Tibial nerve (tissue), 4 donors: ENCODE measurements at regions not wholly inside any gene's neighbourhood (a gene's known extent, or its start where the extent isn't known, plus 50 kb on each side); places are given as distances from the start of the nearest gene placed in this dataset.
"Not testable (repeated sequence)": the region's sequence is repeated elsewhere in the genome, so short reads cannot be mapped to it uniquely, and the experiment has no call there.

Source experiments
- DNase-seq, 2 donors: peaks; one replicate each; pipeline ENCODE4 v3.0.0-alpha.2; 2019; ENCODE audit warnings: low spot score in 2 of 2
- H3K27ac ChIP-seq, 4 donors: fragments of 200-600 bp; sonication (generic) in 3 of 4; one replicate each; pipeline ENCODE4 v1.5.1; 2017 to 2019; ENCODE audit warnings: mild to moderate bottlenecking in 1 of 4
- H3K27me3 ChIP-seq, 2 donors: fragments of 200-600 bp; sonication (generic) in 1 of 2; one replicate each; pipeline versions ENCODE4 v1.5.1 to v1.6.0; 2017 to 2019
- H3K36me3 ChIP-seq, 3 donors: fragments of 200-600 bp; sonication (generic); one replicate each; pipeline ENCODE4 v1.5.1; 2018 to 2019
- H3K4me1 ChIP-seq, 4 donors: fragments of 200-600 bp; sonication (generic) in 3 of 4; one replicate each; pipeline ENCODE4 v1.5.1; 2017 to 2019
- H3K4me3 ChIP-seq, 4 donors: fragments of 200-600 bp; sonication (generic) in 3 of 4; one replicate each; pipeline ENCODE4 v1.5.1; 2017 to 2019; ENCODE audit warnings: mild to moderate bottlenecking in 1 of 4, moderate library complexity in 1 of 4
- H3K9me3 ChIP-seq, 4 donors: fragments of 200-600 bp; sonication (generic) in 3 of 4; one replicate each; pipeline ENCODE4 v1.5.1; 2017 to 2019
- EP300 ChIP-seq, 2 donors: sonication (generic); formaldehyde crosslinking; IDR thresholded peaks; one replicate each; pipeline ENCODE4 v1.6.1; 2017; ENCODE audit warnings: antibody characterized with exemption in 2 of 2, mild to moderate bottlenecking in 1 of 2
- POLR2A ChIP-seq, 2 donors: fragments of 450-650 bp; IDR thresholded peaks; one replicate each; pipeline ENCODE4 v1.6.1; 2017; ENCODE audit warnings: antibody characterized with exemption in 2 of 2, mild to moderate bottlenecking in 2 of 2, moderate library complexity in 2 of 2
- WGBS, 2 donors: methylation state at CpG; one replicate each; pipeline ENCODE4 v1.1.5; 2018; 5-methylcytosine and 5-hydroxymethylcytosine counted together
- TF ChIP-seq, protein P1 (sequence below), 5 experiments: fragments of 200-600 bp in 3 of 5; fragments of 450-650 bp in 2 of 5; sonication (generic) in 3 of 5; IDR thresholded peaks; one replicate each; pipeline ENCODE4 v1.5.1; 2016 to 2019; ENCODE audit warnings: antibody characterized with exemption in 5 of 5, mild to moderate bottlenecking in 3 of 5, moderate library complexity in 2 of 5

DNA sequence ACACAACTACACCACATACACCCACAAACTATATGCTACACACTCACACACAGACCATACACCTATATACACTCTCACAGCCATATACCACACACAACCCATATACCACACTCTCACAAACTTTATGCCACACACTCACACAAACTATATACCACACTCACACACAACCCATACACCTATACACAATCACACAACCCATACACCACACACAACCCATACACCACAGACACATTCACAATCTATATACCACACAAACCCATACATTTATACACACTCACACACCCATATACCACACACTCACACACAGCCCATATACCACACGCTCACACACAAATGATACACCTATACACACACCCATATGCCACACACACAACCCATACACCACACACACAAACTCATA lies 163.3 kb downstream of the TMEM121 start:
- H3K36me3 ChIP-seq, result no peaks in the 10 kb centered on the region
- H3K9me3 ChIP-seq, result no peaks in the 10 kb centered on the region
- H3K4me1 ChIP-seq, result no peaks in the 10 kb centered on the region
- H3K27me3 ChIP-seq, result no peaks in the 10 kb centered on the region
- DNase-seq, result no peak
- no peak for TF ChIP-seq EP300 (IDR thresholded peaks at IDR 0.05)
- no peak for TF ChIP-seq POLR2A (IDR thresholded peaks at IDR 0.05)
- TF ChIP-seq, protein P1, sequence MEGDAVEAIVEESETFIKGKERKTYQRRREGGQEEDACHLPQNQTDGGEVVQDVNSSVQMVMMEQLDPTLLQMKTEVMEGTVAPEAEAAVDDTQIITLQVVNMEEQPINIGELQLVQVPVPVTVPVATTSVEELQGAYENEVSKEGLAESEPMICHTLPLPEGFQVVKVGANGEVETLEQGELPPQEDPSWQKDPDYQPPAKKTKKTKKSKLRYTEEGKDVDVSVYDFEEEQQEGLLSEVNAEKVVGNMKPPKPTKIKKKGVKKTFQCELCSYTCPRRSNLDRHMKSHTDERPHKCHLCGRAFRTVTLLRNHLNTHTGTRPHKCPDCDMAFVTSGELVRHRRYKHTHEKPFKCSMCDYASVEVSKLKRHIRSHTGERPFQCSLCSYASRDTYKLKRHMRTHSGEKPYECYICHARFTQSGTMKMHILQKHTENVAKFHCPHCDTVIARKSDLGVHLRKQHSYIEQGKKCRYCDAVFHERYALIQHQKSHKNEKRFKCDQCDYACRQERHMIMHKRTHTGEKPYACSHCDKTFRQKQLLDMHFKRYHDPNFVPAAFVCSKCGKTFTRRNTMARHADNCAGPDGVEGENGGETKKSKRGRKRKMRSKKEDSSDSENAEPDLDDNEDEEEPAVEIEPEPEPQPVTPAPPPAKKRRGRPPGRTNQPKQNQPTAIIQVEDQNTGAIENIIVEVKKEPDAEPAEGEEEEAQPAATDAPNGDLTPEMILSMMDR (IDR thresholded peaks at IDR 0.05), result no peak
- WGBS, 2 donors, result 90 to 100% methylated on average over 1 of the region's 1 CpG
- no peak overlapping the region for H3K4me3 ChIP-seq
- H3K27ac ChIP-seq, result no peak overlapping the region

DNA sequence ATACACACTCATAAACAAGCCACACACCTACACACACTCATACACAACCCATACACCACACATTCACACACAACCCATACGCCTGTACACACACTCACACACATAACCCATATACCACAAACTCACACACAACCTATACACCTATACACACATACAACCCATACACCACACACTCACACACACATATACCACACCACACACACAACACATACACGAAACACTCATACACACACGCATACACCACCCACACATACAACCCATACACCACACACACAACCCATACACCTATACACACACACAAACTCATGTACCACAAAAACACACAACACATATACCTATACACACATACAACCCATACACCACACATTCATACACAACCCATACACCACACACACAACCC lies 164.3 kb downstream of the TMEM121 start:
- TF ChIP-seq, protein P1 (IDR thresholded peaks at IDR 0.05), result no peak
- TF ChIP-seq POLR2A (IDR thresholded peaks at IDR 0.05), result no peak
- no peak for TF ChIP-seq EP300 (IDR thresholded peaks at IDR 0.05)
- DNase-seq, result no peak
- H3K27me3 ChIP-seq, result no peaks in the 10 kb centered on the region
- no peaks in the 10 kb centered on the region for H3K36me3 ChIP-seq
- H3K4me3 ChIP-seq, result no peak overlapping the region
- H3K4me1 ChIP-seq, result no peaks in the 10 kb centered on the region
- H3K27ac ChIP-seq, result no peak overlapping the region
- WGBS, 2 donors, result 93 to 95% methylated on average over 3 of the region's 3 CpGs
- no peaks in the 10 kb centered on the region for H3K9me3 ChIP-seq

DNA sequence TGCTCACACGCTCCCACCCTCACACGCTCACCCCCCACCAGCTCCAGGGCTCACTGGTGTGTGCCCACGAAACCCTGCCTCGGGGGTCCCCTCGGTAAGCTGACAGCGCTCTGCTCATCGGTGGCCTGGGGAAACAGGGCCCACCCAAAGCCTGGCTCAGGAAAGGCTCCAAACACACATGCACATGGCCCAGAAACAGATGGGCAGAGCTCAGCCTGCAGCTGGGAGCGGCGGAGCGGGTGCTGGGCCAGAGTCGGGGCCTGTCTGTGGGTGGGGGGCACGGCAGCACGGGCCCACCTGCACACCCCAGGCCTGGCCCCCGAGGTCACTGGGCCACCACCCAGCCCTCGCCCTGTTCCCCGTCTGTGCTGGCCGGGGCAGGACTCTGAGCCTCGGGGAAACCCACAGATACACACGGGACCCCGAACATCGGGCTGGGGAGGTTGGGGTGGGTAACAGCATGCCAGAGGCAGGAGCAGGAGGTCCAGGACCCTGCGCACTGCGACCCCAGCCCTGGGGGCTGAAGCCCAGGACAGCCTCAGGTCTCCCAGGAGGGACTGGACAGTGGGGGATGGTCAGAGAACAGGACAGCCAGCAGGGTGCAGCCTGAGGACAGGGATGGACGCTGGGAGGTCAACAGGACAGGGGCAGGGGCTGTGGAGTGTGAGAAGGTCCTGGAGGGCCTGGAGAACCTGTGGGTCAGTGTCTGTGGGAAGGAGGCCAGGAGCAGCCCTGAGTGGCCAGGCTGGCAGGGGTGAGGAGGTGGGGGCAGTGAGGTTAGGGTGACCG lies 165.1 kb downstream of the TMEM121 start:
- H3K27ac ChIP-seq, H3K36me3 ChIP-seq, DNase-seq, H3K27me3 ChIP-seq, H3K4me3 ChIP-seq, H3K9me3 ChIP-seq, H3K4me1 ChIP-seq: not testable (repeated sequence)
- 92% methylated on average over 19 to 24 of the region's 25 CpGs for WGBS, 2 donors

DNA sequence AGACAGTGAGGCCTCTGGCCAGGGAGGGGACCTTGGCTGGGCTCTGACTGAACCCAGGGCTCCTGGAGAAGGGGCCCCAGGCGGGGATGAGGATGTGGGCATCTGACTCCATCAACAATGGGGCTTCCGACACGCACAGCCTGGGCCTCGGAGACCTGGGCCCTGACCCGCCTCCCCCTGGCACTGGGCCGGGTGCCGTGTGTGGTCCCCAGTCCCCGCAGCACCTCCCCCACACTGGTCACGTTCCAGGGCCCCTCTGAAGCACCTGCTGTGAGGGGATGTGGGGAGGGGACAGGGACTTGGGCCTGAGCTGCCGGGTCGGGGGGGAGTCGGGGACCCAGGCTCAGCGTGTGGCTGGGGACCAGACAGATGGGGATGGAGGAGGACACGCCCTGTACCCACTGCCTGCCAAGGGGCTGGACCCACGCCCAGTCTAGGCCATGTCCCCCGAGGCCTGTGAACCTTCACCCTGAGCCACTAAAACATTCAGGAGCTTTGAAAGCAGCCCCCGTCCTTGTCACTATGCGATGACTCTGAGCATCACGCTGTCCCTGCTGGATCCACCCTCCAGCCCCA lies 165.8 kb downstream of the TMEM121 start:
- DNase-seq, result not testable (repeated sequence)
- no CpG with 5 or more reads among the region's 19 CpGs for WGBS, 2 donors

DNA sequence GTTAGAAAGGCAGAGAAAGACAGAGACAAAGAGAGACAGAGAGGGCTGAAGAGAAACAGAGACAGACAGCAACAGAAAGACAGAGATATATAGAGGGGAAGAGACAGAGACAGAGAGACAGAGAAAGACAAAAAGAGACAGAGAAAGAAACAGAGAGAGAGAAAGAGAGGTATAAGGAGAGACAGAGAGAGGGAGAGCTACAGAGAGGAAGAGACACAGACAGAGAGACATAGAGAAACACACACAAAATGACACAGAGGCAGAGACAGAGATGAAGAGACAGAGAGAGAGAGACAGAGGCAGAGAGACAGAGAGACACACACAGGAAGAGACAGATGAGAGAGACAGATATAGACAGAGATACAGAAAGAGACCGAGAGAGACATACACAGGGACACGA lies 168.6 kb downstream of the TMEM121 start:
- H3K36me3 ChIP-seq, result no peaks in the 10 kb centered on the region
- no peaks in the 10 kb centered on the region for H3K4me1 ChIP-seq
- TF ChIP-seq, protein P1 (IDR thresholded peaks at IDR 0.05), result no peak
- TF ChIP-seq EP300 (IDR thresholded peaks at IDR 0.05) (no peak), POLR2A (IDR thresholded peaks at IDR 0.05) (no peak)
- no peak overlapping the region for H3K4me3 ChIP-seq
- WGBS, 2 donors, result 86 to 91% methylated on average over 2 of the region's 2 CpGs
- peak overlapping the region in 1 of 4 donors; percentile 23 for H3K27ac ChIP-seq
- H3K9me3 ChIP-seq, result no peaks in the 10 kb centered on the region
- DNase-seq, result no peak
- no peaks in the 10 kb centered on the region for H3K27me3 ChIP-seq

More for the DNA sequence above, 165.8 kb downstream of the TMEM121 start:
- H3K9me3 ChIP-seq, H3K27me3 ChIP-seq, H3K4me1 ChIP-seq, H3K27ac ChIP-seq, H3K36me3 ChIP-seq, H3K4me3 ChIP-seq: not testable (repeated sequence)

DNA sequence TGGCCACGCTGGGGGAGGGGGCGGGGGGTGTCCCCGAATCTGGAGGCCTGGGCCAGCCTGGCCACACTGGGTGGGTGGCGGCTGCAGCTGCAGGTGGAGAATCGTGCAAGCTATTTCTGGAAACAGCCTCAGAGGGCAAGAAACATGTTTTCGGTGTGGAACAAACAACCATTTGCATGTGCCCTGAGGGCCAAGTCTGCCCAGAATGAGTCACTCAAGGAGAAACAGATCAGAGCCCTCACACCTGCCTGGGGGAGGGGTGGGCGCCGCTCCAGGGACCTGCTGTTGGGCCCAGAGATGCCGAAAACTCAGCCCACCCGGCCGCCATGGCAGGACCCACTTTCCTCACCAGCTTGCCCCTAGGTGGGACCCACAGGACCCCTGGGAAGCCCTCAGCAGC lies 170.0 kb downstream of the TMEM121 start:
- DNase-seq, H3K9me3 ChIP-seq, H3K4me3 ChIP-seq, H3K27me3 ChIP-seq, H3K27ac ChIP-seq, H3K36me3 ChIP-seq, H3K4me1 ChIP-seq: not testable (repeated sequence)
- no CpG with 5 or more reads among the region's 11 CpGs for WGBS, 2 donors

DNA sequence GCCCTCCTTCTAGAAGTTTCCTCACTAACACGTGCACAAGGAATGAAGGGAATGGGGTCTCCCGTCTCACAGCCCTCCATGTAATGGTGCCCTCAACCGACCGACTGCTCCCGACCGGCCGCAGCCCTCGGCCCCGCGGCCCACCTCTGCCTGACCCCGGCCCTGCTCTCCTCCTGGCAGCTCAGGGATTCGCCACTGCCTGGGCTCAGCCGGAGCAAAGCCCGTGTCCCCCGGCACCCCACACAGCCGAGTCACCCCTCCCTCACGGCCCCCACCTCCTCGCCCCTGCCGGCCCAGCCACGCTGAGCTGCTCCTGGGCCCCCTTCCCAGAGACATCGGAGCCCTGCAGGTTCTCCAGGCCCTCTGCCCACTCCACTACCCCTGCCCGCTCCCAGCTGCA lies 171.0 kb downstream of the TMEM121 start:
- not testable (repeated sequence) for H3K4me1 ChIP-seq, H3K27me3 ChIP-seq, DNase-seq, H3K27ac ChIP-seq, H3K4me3 ChIP-seq, H3K9me3 ChIP-seq, H3K36me3 ChIP-seq
- WGBS, 2 donors, result 91 to 94% methylated on average over 7 to 20 of the region's 22 CpGs

DNA sequence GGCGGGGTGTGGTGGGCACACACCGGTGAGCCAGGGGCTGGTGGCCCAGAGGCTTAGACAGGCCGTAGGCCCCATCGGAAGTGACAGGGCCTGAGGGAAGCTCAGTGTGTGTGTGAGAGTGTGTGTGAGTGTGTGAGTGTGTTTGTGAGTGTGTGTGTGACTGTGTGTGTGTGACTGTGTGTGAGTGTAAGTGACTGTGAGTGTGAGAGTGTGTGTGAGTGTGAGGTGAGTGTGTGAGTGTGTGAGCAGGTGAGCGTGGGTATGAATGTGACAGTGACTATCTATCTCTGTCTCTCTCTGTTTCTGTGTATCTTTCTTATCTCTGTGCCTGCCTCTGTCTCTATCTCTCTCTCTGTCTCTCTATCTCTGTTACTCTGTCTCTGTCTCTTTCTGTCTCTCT lies 171.6 kb downstream of the TMEM121 start:
- H3K36me3 ChIP-seq, H3K27me3 ChIP-seq, DNase-seq, H3K4me1 ChIP-seq, H3K27ac ChIP-seq, H3K4me3 ChIP-seq, H3K9me3 ChIP-seq: not testable (repeated sequence)
- 83 to 85% methylated on average over 5 of the region's 5 CpGs for WGBS, 2 donors

DNA sequence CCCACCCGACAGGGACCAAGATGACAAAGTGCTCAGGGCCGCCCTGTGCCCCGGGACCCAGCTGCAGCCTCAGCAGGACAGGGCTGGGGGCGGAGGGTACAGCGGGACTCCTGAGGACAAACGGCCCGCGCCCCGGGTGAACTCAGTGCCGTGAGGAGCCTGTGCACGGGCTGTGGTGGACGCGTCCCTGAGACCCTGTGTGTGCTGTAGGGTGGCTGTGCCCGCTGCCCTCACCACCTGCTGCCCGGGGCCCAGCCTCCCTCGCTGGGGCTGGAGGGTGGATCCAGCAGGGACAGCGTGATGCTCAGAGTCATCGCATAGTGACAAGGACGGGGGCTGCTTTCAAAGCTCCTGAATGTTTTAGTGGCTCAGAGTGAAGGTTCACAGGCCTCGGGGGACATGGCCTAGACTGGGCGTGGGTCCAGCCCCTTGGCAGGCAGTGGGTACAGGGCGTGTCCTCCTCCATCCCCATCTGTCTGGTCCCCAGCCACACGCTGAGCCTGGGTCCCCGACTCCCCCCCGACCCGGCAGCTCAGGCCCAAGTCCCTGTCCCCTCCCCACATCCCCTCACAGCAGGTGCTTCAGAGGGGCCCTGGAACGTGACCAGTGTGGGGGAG lies 172.7 kb downstream of the TMEM121 start:
- H3K4me3 ChIP-seq, H3K4me1 ChIP-seq, H3K27me3 ChIP-seq, H3K36me3 ChIP-seq, H3K9me3 ChIP-seq, DNase-seq, H3K27ac ChIP-seq: not testable (repeated sequence)
- 80 to 91% methylated on average over 11 of the region's 27 CpGs for WGBS, 2 donors

DNA sequence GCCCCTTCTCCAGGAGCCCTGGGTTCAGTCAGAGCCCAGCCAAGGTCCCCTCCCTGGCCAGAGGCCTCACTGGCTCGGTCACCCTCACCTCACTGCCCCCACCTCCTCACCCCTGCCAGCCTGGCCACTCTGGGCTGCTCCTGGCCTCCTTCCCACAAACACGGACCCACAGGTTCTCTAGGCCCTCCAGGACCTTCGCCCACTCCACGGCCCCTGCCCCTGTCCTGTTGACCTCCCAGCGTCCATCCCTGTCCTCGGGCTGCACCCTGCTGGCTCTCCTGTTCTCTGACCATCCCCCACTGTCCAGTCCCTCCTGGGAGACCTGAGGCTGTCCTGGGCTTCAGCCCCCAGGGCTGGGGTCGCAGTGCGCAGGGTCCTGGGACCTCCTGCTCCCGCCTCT lies 173.3 kb downstream of the TMEM121 start:
- H3K27me3 ChIP-seq, H3K36me3 ChIP-seq, DNase-seq: not testable (repeated sequence)

More for the DNA sequence above, 173.3 kb downstream of the TMEM121 start:
- not testable (repeated sequence) for H3K4me1 ChIP-seq, H3K4me3 ChIP-seq, H3K27ac ChIP-seq, H3K9me3 ChIP-seq
- WGBS, 2 donors, result 81 to 82% methylated on average over 7 to 9 of the region's 9 CpGs
